ENCODE measurements at regions not wholly inside any gene's neighbourhood (a gene's known extent, or its start where the extent isn't known, plus 50 kb on each side); places are given as distances from the start of the nearest gene placed in this dataset.
A peak's percentile ranks its signal among the peaks of the same experiment; 100 is the strongest.
"Not testable (repeated sequence)": the region's sequence is repeated elsewhere in the genome, so short reads cannot be mapped to it uniquely, and the experiment has no call there.

DNA sequence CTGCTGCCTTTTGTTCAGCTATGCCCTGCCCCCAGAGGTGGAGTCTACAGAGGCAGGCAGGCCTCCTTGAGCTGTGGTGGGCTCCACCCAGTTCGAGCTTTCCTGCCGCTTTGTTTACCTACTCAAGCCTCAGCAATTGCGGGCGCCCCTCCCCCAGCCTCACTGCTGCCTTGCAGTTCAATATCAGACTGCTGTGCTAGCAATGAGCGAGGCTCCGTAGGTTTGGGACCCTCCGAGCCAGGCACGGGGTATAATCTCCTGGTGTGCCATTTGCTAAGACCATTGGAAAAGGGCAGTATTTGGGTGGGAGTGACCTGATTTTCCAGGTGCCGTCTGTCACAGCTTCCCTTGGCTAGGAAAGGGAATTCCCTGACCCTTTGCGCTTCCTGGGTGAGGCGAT lies 51.9 kb downstream of the DIPK2A start:
- not testable (repeated sequence) for DNase-seq (ENCODE audit: low read depth in 2 of 2)

DNA sequence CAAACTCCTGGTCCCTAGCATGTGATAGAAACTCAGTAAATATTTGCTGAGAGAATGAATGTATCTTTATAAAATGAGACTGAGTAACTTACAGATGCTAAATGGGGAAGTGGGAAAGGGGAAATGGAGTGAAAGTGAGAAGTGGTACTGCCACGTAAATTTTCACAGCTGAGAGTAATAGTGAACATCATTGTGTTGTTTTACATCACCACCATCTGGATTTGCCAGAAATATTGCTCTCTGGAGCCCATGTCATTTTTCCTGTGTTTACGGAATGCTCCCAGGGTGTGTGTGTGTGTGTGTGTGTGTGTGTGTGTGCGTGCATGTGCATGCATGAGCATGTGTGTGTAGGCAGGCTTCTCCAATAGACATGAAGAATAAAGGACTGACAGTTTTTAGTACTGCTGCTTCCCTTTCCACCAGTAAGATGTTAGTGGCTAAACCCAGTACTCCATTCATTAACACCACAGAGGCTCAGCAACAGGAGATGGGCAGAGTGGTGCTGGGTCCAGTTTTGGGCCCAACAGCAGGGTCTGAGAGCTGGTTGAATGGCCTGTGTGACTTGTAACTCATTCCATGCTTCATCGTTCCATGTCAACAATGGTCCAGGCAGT lies 57.3 kb downstream of the DIPK2A start:
- DNase-seq (ENCODE audit: low read depth in 2 of 2): no peak

DNA sequence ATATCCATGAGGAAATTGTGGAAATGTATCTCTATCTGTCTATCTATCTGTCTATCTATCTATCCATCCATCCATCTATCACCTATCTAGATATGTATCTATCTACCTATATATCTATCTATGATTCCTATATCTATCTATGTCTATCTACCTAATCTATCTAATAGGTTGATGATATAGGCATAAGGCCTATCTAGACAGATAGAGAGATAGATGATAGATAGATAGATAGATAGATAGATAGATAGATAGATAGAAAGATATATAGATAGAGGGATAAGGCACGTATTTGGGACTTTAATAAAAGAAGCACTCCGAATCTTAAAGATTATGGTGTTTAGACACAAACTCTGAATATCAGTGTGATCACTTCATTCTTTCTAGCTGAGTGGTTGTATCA lies 58.1 kb downstream of the DIPK2A start:
- DNase-seq (ENCODE audit: low read depth in 2 of 2): no peak

DNA sequence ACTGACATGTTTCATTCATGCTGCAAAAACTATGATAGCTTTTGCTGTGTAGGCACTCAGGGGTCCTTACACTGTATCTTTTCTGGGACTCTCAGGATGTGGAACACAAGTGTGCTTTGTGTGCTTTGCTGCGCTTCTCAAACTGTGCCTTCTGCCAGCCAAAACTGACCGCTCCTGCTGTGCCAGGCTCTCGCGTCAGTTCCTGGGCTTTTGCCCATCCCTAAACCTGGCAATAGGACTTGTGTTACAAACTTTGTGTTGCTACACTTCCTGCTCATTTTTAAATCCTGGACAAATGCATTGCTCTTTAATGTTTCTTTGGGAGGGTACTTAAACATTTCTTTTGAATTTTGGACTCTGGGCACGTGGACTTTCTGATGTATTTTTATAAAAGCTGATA lies 60.3 kb downstream of the DIPK2A start:
- no peak for DNase-seq (ENCODE audit: low read depth in 2 of 2)

DNA sequence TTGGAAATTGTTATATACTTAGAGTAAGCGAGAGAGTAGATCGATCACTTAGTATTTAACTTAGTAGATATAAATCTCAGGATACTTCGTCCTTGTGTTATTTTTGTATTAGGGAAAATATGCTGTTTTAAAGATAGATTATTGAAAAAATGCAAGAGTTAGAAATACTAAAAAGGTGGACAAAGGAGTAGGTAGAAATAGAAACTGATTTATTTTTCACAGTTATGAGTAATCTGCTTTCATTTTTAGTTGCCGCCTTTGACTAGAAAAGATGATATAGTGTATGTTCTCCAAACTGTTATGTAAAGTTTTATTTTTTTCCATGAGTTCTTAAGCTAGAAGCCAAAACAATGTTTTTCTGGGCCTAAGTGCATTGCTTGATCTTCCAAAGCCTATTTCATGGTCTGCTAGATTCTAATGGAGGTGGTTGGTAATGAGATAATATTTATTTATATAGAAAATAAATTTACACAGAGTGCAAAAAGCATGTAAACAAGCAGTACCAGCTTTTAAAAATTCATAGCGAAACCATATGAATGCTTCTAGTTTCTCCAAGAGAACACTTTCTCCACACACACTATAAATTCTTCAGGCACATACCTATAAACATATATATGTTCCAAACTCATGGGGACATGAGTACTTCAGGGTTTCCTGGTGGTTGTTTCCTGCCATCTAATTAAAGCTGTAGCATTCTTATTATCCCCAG lies 61.1 kb downstream of the DIPK2A start:
- DNase-seq (ENCODE audit: low read depth in 2 of 2): no peak

DNA sequence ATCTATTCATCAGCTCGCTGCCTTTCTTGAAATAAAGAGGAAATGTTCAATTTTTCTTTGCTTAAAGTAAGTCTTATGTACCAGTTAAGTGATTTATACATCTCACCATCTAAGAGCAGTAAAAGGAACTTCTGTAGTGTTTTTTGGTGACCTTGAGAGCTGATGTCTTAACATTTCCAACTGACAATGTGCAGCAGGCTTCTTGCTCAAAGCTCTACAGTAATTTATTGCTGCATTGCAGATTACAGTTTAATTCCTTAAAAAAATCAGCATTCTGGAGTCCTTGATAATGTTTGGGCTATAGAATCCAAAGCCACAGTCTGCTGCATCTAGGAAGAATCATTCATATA lies 61.6 kb downstream of the DIPK2A start:
- DNase-seq (ENCODE audit: low read depth in 2 of 2): no peak

DNA sequence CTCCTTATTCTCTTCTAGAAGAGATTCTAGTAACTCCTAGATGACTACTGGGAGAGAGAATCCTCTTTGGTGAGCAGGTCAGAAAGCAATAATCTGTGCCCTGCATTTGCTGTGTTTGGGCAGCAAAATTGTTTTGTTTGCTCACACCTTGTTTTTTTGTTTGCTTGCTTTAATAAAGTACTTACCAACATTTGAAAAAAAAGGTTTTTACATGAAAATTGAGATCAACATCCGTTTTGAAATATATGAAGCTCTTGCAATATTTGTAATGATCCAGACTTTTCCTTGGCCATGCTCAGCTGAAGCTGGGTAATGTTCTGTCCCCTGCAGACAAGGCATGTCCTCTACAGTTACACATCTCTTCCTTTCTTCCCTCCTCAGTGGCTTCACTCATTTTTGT lies 62.2 kb downstream of the DIPK2A start:
- DNase-seq (ENCODE audit: low read depth in 2 of 2): no peak

DNA sequence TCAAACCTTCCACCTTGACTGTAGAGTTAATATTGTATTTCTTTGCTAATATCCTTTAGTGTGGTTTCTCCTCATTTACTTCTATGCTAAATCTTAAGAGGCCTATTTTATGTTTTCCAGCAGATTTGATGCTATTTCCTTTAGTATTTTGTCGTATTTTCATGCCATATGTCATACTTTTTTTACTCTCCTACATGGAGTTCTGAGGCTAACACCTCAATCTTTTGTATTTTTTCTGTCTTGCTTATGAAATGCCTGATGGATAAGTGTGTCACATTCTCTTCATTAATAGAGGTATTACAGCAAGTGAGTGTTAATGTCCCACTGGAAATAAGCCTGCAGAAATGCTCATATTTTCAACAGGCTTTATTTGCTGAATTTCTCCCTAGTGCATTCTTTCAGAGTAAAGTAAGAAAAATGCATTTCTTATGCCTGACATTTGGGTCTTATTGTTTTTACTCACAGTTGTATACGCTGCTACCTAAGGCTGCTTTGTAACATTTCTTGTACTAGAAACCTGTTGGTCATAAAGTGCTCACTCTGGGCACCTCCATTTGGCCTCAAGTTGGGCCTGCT lies 63.2 kb downstream of the DIPK2A start:
- DNase-seq (ENCODE audit: low read depth in 2 of 2): no peak

DNA sequence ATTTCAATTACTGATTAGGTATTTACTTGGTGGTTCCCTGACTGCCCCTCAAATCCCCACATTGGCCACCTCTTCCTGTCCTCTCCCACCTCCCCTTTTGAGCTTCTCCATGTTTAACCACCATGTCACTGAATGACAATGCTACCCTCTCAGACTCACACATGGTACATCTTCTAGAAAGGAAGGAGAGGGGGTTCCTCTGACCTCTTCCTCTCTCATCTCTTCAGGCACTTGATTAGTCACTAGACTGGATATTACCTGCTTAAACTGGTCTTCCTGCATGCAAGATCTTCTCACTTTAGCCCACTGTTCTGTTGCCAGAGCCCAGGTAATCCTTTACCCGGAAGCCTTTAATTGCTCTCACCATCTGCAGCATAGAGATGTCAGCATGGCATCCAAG lies 64.9 kb downstream of the DIPK2A start:
- no peak for DNase-seq (ENCODE audit: low read depth in 2 of 2)

DNA sequence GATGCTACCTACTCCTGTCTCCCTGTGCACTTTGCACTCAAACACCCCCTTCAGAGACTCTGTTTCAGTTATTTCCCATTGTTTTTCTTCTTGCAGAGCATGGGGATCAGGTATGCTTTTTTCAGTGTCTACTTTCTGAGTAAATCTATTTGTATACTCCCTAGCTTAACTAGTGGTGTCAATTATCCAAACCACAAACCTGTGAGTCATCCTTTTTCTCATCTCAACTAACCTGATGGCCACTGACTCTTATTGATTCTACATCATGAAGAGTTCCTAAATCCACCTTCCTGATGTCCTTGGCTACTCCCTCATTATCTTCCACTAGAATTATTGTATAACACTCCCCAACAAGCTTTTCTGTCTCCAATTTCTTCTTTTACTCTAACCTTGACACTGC lies 68.0 kb downstream of the DIPK2A start:
- DNase-seq (ENCODE audit: low read depth in 2 of 2): no peak

DNA sequence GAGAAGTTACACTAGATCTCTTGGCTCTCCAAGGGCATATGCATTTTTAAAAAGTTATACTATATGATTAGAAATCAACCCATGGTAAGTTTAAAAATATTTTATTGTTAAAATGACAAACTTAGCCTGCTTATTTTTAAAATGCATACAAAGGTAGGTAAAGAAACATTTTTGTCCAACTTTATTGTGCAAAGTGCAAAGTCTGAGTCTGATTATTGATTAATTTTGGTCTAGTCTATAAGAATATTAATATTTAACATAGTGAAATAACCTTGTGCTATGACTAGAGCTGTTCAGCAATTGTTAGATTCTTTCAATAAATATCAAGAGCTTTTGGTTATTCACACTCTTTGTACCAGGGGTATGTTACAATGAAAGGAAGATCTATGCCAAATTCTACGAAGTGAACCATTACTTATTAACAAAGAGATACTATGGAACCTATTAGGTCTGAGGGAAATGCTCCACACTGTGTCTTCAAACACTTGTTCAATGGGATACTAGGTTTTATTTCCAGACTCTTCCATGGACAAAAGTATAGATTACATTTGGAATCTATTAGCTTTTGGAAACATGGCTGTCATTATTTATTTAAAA lies 70.4 kb downstream of the DIPK2A start:
- DNase-seq (ENCODE audit: low read depth in 2 of 2): no peak

DNA sequence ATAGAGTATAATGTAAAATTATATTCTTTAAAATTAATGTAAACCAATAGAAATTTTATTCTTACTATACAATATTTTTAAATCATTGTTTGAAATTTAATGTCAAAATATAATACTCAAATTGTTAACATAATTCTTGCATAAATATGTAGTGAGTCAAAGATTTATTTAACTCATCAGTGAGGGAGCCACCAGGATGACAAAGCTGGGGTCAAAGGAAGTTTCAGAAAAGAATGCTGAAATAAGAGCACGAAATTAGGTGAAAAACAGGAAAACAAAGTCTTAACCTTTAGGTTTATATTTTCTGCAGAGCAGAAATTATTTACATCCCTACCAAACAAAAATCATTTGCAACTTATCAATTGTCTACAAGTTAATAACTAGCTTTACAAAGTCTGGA lies 74.1 kb downstream of the DIPK2A start:
- DNase-seq (ENCODE audit: low read depth in 2 of 2): no peak

DNA sequence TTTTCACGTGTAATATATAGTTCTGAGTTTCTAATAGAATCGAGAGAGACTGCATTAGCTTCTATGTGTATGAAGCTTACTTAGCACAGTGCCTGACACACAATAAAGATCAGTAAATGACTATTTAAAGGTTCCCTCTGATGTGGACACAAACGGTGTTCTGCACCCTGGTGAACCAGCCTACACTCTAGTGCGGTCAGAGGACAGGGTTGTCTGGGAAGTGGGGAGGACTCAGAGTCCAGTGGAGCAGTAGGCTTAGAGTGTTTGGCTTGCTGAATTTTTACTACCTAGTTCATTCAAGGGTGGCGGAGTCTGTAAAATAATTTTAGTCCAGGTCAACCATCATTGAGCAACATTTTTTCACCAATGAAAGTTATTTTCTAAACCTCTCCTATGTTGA lies 77.8 kb downstream of the DIPK2A start:
- no peak for DNase-seq (ENCODE audit: low read depth in 2 of 2)

DNA sequence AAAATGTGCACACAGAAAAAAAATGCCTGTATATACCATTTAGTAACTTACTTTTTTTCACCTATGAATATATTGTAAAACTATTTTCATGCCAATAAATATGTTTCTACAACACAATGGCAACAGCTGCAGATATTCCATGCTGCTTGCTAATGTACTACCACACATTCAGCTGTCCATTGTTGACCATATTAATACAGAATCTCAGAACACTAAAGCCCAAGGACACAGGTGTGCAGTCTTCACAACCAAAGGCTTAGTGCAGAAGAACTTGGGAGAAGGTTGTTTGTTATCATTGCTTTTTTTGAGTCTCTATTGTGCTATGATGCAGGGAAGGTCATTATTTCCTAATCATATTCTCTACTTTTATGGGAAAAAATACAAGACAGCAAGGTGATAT lies 79.6 kb downstream of the DIPK2A start:
- DNase-seq (ENCODE audit: low read depth in 2 of 2): no peak

DNA sequence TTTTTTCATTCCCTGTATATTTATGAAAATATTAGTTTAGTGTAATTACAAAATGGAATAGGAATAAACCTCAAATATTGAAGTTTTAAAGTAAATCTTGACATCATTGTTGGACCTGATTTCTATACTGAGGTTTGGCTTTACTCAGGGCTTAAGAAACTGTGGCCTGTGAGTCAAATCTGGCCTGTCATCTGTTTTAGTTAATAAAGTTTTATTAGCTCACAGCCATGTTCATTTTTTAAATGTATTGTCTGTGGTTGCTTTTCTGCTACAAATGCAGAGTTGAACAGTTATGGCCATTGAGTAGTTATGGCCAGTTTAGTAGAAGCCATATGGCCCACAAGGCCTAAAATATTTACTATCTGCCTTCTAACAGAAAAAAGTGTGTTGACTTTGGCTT lies 80.7 kb downstream of the DIPK2A start:
- no peak for DNase-seq (ENCODE audit: low read depth in 2 of 2)

DNA sequence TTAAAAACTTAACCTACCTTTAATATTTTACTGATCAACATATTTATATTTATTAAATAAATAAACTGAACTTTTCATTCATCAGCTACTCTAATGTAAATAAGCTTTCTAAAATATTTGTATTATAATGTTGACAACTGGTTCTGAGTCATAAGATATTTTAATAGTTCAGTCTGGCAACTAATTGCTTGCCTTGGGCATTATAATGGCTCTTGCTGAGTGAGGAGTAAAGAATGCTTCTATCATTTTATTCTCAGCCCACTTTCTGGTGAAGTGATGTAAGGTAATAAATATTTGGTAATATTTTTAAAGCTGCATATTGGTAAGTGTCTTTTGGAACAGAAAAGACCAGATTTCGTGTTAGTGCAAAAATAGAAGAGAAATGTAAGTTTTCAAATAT lies 81.5 kb downstream of the DIPK2A start:
- peak; percentile 5 to 12 for DNase-seq (ENCODE audit: low read depth in 2 of 2)

DNA sequence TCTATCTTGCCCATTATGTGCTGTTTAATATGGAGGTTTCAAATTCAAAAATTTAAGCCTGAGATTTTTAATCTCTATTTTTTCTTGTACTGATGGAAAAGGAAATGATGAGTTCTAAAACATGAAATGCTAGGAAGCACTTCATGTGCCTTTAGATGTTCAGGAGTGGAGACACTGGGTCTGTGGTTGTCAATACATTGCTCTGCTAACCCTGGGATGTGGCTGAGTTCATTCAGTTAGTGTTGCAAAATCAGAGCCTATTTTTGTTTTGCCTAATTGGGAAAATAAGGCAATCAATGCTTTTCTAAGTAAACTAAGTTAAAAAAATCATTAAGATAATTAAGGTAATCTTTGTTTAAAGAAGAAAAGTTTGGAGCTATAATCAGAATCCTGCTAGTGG lies 83.1 kb downstream of the DIPK2A start:
- no peak for DNase-seq (ENCODE audit: low read depth in 2 of 2)

DNA sequence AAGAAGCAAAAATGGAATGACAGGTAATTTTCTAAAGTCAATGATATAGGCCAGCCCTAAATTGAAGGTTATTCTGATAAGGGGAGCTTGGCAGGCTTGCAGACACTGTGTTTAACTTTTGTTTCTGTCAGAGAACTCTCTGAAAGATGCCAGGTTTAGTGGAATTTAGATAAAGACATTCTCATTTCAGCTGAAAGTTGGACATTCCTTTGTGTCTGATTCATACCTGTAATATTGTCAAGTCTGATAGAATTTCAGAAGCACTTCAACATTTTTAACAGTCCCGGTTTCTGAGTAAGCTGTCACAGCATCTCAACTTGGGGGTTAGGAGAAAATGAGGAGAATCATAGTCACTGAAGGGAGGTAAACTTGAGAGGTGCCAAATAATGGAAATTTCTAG lies 84.0 kb downstream of the DIPK2A start:
- peak; percentile 17 to 21 for DNase-seq (ENCODE audit: low read depth in 2 of 2)

DNA sequence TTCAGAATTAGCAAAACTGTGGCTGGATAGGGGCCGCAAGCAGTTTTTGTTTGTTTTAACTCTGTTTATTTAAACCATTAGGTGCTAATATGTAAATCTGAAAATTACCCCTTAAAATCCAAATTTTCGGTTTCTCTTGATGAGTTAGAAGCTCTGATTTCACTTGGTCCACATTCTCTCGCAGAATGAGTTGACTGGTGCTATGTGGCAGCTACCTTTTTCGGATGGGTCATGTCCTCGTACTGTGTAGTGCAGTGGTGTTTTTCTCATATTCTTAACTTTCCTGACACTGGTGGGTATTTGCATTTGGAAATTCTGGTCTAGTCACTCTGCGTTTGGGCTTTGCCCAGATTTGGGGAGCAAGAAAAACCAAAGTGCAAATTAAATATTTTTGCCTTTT lies 87.1 kb downstream of the DIPK2A start:
- DNase-seq (ENCODE audit: low read depth in 2 of 2): no peak

DNA sequence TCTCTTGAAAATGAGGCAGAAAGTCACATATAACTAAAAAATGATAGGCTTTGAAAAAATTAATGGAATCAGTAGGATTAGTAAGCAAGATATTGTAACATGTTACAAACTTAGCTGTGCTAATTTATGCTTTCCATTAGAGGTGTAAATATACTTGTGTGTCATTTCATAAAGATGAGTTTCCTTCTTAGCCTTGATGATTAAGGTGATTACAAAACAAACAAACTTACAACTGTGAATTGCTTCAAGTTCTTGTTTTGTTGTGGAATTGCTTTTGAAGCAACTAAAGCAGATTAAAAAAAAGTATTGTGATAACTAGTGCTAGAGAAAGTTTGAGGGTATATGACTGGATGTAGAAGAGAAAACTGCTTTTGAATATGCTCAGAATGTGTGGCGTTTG lies 87.9 kb downstream of the DIPK2A start:
- no peak for DNase-seq (ENCODE audit: low read depth in 2 of 2)

DNA sequence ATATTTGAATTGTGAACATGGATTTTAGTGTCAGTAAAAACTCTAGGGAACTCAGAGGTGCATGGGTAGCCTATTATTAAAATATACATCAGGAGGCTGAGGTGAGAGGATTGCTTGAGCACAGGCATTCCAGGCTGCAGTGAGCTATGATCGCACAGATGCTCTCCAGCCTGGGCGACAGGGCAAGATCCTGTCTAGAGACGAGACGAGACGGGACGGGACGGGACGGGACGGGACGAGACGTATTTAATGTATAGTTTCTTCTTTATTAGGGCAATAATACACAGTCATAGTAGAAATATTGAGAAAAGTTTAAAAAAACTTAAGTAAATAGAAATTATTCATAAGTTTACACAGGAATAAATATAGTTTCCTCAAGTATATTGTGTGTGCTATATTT lies 89.3 kb downstream of the DIPK2A start:
- no peak for DNase-seq (ENCODE audit: low read depth in 2 of 2)

DNA sequence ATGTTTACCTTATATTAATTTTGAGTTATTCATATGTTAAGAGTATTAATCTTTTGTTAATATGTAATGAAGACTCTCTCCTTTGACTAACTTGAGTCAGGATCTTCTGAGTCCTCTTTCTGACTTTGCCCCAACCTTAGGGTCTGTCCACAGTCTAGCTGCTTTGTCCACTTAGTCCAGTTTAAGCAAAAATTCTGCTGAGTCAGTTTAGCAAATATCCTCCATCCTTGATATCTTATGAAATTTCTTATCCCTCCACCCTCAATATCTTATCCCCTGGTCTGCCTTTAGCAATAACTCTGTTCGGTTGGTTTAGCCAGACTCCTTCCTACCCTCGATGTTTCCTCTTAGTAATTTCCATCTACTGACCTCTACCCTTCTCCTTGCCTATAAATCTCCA lies 91.7 kb downstream of the DIPK2A start:
- DNase-seq (ENCODE audit: low read depth in 2 of 2): no peak

DNA sequence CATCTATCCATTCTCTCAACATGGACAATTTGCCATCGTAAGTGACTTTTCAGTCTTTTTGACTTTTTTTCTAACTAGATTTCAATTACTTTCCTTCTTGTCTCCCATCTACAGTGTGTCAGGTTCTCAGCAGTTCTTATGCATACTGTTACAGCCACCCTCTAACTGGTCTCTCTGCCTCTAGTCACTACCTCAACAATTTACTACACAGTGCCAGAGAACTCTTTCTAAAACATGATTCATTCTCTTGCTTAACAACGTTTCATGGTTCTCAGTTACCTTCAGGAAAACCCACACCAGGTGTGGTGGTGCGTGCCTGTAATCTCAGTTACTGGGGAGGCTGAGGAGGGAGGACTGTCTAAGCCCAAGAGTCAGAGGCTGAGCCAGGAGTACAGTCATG lies 95.4 kb downstream of the DIPK2A start:
- DNase-seq (ENCODE audit: low read depth in 2 of 2): no peak
